ENCODE measurements at regions not wholly inside any gene's neighbourhood (a gene's known extent, or its start where the extent isn't known, plus 50 kb on each side); places are given as distances from the start of the nearest gene placed in this dataset.

- no peak for TF ChIP-seq CTCF (IDR thresholded peaks at IDR 0.05)
- no peak for TF ChIP-seq POLR2A (IDR thresholded peaks at IDR 0.05)
These were observed 345.5 kb upstream of the FSTL5 start for GRCh38 chr4:162509333-162509732.
